ENCODE measurements at regions not wholly inside any gene's neighbourhood (a gene's known extent, or its start where the extent isn't known, plus 50 kb on each side); places are given as distances from the start of the nearest gene placed in this dataset.

DNA sequence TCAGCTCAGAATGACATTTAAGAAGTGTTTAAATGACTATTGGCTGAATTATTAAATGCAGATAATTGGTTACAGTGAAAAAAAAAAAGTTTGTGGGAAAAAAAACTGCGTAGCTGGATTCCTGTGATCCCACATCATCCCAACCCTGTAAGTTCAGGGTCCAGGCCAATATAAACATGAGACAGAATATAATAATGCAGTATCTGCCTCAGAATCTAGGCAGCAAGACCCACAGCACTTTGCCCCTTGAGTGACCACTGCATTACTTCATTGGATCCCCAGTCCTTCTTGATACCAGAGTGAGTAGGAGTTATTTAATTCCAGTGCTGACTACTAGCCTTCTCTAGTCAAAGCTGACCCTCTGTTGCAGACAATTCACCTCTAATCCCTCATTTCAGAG is 272.6 kb downstream of the CCER1 start:
- no peaks in the 10 kb centered on the region for H3K9me3 ChIP-seq (replicated peaks; ENCODE audit: control insufficient read depth, insufficient read depth, low read length)
- ATAC-seq = no peak
- RAD21 ChIA-PET (ENCODE audit: unreplicated experiment) = no interaction called here
- H3K36me3 ChIP-seq (ENCODE audit: control insufficient read depth in 2 of 2, insufficient read depth in 2 of 2, low read length in 1 of 2) = no peaks in the 10 kb centered on the region
- DNase-seq (ENCODE audit: low read depth, low spot score) = no peak
- H3K4me2 ChIP-seq (ENCODE audit: control insufficient read depth, insufficient read depth) = no peak overlapping the region
- no TSS peak for BruUV-seq (replicated peaks)
- no peak overlapping the region for H3K4me3 ChIP-seq
- SMC1A ChIA-PET (ENCODE audit: uncharacterized antibody, unreplicated experiment) = no interaction called here
- no peak overlapping the region for H2AFZ ChIP-seq (ENCODE audit: control insufficient read depth, low read depth, low read length)
- 0% methylated on average over 1 of the region's 1 CpG for WGBS (ENCODE audit: insufficient coverage, insufficient replicate concordance, low lambda C conversion rate, missing lambda C conversion rate)
- intact Hi-C loops (cut with micrococcal nuclease; ENCODE audit: unreplicated experiment) (no loop called here), in situ Hi-C loops (cut with MboI) (no loop called here)
- no peaks in the 10 kb centered on the region for H3K79me2 ChIP-seq (ENCODE audit: control insufficient read depth, insufficient read depth, low read length)
- no peaks in the 10 kb centered on the region for H4K20me1 ChIP-seq (ENCODE audit: control insufficient read depth, insufficient read depth)
- CTCF ChIA-PET = no interaction called here
- no peak for TF ChIP-seq YBX1 (IDR thresholded peaks at IDR 0.05)
- no peak for TF ChIP-seq EP300 (IDR thresholded peaks at IDR 0.05; ENCODE audit: borderline replicate concordance in 1 of 2, control insufficient read depth in 1 of 2, low read depth in 2 of 2, low read length in 2 of 2)
- no peak for TF ChIP-seq HCFC1 (IDR thresholded peaks at IDR 0.05; ENCODE audit: low read length)
- no peak for TF ChIP-seq CREB1 (IDR thresholded peaks at IDR 0.05; ENCODE audit: low read depth)
- TF ChIP-seq SP1 (IDR thresholded peaks at IDR 0.05; ENCODE audit: low read depth, low read length) = no peak
- TF ChIP-seq PAX8 (IDR thresholded peaks at IDR 0.05) = no peak
- TF ChIP-seq, protein P1, sequence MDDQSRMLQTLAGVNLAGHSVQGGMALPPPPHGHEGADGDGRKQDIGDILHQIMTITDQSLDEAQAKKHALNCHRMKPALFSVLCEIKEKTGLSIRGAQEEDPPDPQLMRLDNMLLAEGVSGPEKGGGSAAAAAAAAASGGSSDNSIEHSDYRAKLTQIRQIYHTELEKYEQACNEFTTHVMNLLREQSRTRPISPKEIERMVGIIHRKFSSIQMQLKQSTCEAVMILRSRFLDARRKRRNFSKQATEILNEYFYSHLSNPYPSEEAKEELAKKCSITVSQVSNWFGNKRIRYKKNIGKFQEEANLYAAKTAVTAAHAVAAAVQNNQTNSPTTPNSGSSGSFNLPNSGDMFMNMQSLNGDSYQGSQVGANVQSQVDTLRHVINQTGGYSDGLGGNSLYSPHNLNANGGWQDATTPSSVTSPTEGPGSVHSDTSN (IDR thresholded peaks at IDR 0.05; ENCODE audit: insufficient replicate concordance, low read depth, low read length) = no peak
- TF ChIP-seq, protein P2, sequence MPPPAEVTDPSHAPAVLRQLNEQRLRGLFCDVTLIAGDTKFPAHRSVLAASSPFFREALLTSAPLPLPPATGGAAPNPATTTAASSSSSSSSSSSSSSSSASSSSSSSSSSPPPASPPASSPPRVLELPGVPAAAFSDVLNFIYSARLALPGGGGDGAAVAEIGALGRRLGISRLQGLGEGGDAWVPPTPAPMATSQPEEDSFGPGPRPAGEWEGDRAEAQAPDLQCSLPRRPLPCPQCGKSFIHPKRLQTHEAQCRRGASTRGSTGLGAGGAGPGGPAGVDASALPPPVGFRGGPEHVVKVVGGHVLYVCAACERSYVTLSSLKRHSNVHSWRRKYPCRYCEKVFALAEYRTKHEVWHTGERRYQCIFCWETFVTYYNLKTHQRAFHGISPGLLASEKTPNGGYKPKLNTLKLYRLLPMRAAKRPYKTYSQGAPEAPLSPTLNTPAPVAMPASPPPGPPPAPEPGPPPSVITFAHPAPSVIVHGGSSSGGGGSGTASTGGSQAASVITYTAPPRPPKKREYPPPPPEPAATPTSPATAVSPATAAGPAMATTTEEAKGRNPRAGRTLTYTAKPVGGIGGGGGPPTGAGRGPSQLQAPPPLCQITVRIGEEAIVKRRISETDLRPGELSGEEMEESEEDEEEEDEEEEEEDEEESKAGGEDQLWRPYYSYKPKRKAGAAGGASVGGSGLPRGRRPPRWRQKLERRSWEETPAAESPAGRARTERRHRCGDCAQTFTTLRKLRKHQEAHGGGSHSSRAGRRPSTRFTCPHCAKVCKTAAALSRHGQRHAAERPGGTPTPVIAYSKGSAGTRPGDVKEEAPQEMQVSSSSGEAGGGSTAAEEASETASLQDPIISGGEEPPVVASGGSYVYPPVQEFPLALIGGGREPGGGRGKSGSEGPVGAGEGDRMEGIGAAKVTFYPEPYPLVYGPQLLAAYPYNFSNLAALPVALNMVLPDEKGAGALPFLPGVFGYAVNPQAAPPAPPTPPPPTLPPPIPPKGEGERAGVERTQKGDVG (CRISPR knock-in tag; IDR thresholded peaks at IDR 0.05) = no peak
- no peak for TF ChIP-seq RUNX3 (IDR thresholded peaks at IDR 0.05; ENCODE audit: low read length)
- TF ChIP-seq CBX3 (IDR thresholded peaks at IDR 0.05; ENCODE audit: borderline replicate concordance, low read depth) = no peak
- no peak for TF ChIP-seq TAF1 (IDR thresholded peaks at IDR 0.05; ENCODE audit: borderline replicate concordance, low read depth, low read length)
- no peak for TF ChIP-seq BACH1 (IDR thresholded peaks at IDR 0.05; ENCODE audit: borderline replicate concordance)
- TF ChIP-seq BCLAF1 (IDR thresholded peaks at IDR 0.05) = no peak
- TF ChIP-seq, protein P3, sequence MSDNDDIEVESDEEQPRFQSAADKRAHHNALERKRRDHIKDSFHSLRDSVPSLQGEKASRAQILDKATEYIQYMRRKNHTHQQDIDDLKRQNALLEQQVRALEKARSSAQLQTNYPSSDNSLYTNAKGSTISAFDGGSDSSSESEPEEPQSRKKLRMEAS (IDR thresholded peaks at IDR 0.05; ENCODE audit: low read depth, low read length) = no peak
- no peak for FAIRE-seq
- H3K4me1 ChIP-seq (ENCODE audit: control insufficient read depth, insufficient read depth, low read length) = no peaks in the 10 kb centered on the region
- H3K27me3 ChIP-seq (replicated peaks in 1 of 2; ENCODE audit: control insufficient read depth in 2 of 2, insufficient read depth in 2 of 2, low read length in 1 of 2) = no peaks in the 10 kb centered on the region
- H3K27ac ChIP-seq (ENCODE audit: control insufficient read depth, insufficient read depth) = no peak overlapping the region
- POLR2A ChIA-PET = no interaction called here
- no peak overlapping the region for H3K9ac ChIP-seq (ENCODE audit: control insufficient read depth, insufficient read depth, low read length)

All from GM12878 (cell line).